ENCODE measurements at regions not wholly inside any gene's neighbourhood (a gene's known extent, or its start where the extent isn't known, plus 50 kb on each side); places are given as distances from the start of the nearest gene placed in this dataset.

DNA sequence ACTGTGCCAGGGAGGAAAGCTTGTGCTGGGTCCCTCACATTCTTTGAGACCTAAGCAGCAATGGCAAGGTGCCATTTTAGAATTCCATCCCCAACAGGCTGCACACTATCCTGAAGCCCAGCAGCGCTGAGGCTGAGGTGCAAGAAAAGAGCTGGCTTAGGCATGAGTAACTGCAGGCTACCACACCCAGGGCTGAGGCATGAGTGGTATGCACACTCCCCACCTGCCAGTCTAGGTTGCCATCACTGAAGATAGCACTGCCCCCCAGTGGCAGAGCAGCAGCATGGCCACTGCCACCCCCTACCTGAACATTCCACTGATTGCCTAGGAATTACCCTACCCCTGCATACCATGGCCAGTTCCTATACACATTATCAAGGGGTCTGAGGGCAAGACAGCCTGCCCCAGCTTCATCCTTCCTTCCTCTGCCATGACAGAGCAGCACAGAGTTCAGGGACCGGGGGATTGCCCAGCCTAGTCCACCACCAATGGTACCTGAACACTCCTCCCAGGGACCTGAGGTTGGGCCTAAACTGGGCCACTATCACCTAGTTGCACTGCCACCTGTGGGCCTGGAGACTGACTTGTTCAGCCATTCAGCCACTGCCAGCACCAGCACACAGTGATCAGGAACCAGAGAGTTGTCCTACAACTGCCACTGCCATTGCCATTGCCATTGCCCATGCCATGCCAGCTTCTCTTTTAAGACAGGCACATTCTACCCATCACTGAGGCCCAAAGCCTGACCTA, 129.8 kb downstream of the SATB1 start:
- DNase-seq (ENCODE audit: low read depth, low spot score), result no peak

GRCh38 chr3:18290157-18290556, 135.0 kb downstream of the SATB1 start:
- no peak for DNase-seq (ENCODE audit: low read depth, low spot score)

DNA sequence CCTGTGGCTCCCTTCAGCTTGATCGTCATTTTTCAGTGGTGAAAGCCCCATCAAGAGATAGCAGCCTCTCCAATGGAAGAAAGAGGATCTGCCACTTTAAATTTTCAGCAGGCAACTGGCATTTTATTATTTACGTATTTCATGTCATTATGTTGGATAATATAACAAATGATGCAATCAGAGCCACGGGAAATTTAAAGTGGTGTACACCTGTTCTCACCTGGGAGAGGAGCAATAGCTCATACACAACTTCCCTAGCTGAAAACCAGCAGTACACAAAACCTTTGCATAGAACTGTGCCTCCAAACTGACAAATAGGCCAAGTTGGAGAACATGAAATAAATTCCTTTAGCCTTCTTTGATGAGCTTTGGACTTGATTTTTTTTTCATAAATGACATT, 136.9 kb downstream of the SATB1 start:
- DNase-seq (ENCODE audit: low read depth, low spot score), result no peak

DNA sequence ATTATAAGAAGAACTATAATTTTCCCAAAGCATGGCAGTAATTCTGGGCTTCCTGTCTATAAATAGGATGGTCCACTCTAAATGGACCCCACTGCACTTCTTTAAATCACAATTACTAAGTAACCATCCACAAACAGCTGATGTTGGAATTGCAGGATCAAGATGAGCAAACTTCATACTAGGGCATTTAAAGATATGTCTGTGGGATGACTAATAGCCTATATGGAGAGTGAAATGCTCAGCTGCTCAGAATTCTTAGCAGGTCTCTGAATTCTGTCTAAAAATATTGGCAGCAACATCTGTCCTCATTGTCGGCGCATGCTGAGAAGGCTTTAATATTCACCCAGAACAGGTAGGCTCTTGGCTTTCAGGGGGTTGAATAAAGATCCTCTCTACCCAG, 140.4 kb downstream of the SATB1 start:
- DNase-seq (ENCODE audit: low read depth, low spot score), result no peak

DNA sequence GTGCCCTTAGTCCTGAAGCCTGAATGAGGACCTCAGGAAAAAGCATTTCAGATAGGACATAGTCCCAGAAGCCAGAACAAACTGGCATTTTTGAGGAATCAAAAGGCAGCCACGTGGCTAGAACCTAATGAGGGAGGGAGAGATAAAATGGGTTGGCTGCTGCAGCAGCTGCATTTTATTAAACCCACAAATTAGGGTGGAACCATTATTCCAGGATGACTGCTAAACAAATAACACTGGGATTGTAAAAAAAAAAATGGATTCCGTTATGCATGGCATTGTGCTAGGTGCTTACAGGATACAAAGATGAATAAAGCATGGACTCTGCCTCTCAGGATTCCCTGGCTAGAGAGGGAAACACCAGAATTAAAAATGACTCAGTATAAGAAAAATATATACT, 141.5 kb downstream of the SATB1 start:
- DNase-seq (ENCODE audit: low read depth, low spot score), result no peak

DNA sequence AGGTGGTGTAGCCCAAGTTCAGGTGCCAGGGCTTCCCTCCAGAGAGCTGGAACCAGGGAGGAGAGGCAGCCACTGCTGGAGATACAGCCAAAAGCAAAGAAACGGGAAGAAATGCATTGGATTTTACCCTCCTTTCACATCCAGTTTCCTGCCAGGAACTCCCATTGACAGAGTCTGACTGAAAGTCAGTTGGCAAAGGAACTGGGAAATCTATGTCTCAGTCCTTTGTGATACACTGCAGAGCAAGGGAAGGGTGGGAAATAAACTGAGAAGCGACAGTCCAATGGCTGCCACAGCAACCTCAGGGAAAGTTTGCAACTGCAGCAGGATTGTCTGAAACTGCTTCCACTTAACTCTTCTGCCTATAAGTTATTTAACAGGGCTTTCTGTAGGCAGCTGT, 142.6 kb downstream of the SATB1 start:
- no peak for DNase-seq (ENCODE audit: low read depth, low spot score)

DNA sequence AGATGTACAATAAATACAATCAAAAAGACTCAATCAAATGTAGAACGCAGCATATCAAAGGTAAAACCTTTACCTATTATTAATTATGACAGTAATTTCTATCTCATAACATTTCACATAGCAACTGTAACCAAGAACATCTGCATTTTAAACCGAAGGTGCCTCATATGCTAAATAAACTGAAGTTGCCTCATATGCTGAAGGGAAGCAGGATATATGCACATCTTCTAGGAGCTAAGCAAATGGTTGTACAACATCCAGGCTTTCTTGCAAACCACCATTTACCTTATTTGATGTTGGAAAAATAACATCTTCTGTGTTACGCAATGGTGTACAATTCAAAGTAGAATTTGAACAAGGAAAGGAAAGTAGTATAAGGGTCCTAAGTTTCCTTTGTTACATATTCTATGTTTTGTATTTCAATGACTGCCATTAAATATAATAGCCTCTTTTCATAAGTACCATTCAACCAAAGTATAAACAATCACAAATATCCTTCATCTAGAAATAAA, 145.9 kb downstream of the SATB1 start:
- DNase-seq (ENCODE audit: low read depth, low spot score), result no peak

GRCh38 chr3:18264853-18265252, 160.3 kb downstream of the SATB1 start:
- DNase-seq (ENCODE audit: low read depth, low spot score), result no peak

DNA sequence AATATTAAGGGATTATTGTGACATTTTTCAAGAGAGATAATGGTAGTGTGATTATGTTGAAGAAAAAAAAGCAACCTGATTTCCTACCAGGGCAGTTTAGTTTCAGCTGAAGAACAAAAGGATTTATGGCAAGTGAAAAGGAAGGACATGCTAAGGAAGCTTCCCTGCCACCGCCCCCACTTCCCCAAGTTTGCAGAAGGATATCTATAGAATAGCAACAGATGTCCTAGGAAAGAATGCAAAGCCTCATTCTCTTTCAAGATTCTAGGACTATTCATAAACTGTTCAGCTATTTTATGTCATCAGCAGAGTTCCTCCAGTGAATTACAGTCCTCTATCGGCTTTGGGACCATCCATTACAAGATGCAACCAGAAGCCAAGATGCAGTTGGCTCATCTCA, 160.8 kb downstream of the SATB1 start:
- no peak for DNase-seq (ENCODE audit: low read depth, low spot score)

DNA sequence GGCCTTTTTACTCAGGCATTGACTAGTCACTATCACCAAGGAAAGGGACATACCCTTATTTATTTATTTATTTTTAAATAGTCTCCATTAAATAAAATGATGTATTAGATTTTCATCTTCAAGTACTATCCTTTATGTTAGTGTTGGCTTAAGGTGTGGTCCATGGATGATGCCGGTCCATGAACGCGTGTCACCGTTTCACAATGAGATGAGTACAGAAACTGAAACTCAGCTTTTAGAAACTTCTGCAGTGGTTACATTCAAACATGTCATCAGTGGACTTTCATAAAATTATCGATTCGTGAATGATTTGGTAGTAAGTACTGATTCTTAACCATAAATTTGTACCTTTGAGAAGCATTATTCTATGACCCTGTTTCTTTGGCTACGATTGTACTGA, 166.6 kb downstream of the SATB1 start:
- no peak for DNase-seq (ENCODE audit: low read depth, low spot score)

DNA sequence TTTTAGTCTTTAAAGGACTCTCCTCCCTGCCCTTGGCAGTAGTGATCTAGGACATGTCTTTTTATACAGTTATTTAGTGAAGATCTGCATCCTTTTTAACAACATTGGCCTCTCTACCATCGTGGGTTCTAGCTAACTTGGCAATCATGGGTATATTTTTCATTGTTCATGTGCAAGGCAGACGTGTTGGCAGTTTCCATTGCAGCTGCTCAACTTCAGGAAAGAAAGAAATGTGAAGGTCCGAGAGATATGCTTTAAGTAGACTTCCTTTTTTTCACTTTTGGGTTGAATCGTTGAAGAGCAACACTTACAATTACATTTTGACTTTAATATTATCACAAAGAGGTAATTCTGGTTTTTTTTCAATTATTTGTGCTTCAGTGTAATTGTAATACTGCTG, 172.6 kb downstream of the SATB1 start:
- DNase-seq (ENCODE audit: low read depth, low spot score), result no peak

- no peak for DNase-seq (ENCODE audit: low read depth, low spot score)
Observed at GRCh38 chr3:18250991-18251390, 174.1 kb downstream of the SATB1 start.

GRCh38 chr3:18249126-18249525, 176.0 kb downstream of the SATB1 start:
- DNase-seq (ENCODE audit: low read depth, low spot score), result no peak

DNA sequence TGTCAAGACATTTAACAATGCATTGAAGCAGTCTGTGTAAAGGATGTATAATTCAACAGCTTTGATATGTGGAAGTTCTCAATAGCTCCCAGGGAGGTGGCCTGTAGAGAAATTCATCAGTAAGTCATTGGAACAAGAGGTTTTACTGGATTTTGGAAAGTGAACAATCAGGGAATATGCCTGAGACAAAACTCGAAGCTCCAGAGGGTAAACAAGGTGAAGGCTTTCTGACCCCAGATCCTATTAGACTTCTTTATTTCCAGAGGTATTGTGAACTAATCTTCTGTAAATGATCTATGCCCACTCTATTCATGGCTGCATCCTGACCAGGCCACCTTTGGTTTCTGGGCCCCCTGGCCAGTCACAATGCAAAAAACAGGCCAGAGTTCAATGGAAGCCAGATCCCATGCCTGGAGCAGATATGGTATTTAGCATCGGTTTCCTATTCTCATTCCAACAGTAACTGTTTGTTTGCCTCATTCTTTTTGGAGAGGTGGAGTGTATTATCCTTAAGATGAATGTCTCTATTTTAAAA, 177.3 kb downstream of the SATB1 start:
- no peak for DNase-seq (ENCODE audit: low read depth, low spot score)

- DNase-seq (ENCODE audit: low read depth, low spot score), result no peak
Observed at GRCh38 chr3:18247139-18247695, 177.9 kb downstream of the SATB1 start.

GRCh38 chr3:18246336-18247060, 178.6 kb downstream of the SATB1 start:
- DNase-seq (ENCODE audit: low read depth, low spot score), result no peak

DNA sequence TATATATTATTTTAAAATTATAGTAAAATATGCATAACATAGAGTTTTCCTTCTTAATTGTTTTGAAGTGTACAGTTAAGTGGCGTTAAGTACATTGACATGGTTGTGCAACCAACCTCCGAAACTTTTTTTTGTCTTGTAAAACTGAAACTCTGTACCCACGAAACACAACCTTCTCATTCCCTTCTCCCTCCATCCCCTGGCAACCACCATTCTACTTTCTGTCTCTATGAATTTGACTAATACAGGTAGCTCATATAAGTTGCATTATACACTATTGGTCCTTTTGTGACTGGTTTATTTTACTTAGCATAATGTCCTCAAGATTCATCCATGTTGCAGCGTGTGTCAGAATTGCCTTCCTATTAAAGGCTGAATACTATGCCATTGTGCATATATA, 179.4 kb downstream of the SATB1 start:
- DNase-seq (ENCODE audit: low read depth, low spot score), result no peak

DNA sequence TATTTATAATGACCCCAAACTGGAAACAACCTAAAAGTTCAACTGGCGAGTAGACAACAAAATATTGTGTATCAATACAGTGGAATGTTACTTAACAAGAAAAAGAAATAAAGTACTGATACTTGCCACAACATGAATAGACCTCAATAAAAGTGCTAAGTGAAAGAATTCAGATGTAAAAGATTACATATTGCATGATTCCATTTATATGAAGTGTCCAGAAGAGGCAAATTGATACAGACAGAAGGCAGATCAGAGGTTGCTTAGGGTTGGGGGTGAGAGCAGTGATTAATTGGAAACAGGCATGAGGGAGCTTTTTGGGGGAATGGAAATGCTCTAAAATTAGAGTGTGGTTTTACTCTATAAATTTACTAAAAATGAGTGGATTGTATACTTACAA, 183.3 kb downstream of the SATB1 start:
- DNase-seq (ENCODE audit: low read depth, low spot score), result no peak

DNA sequence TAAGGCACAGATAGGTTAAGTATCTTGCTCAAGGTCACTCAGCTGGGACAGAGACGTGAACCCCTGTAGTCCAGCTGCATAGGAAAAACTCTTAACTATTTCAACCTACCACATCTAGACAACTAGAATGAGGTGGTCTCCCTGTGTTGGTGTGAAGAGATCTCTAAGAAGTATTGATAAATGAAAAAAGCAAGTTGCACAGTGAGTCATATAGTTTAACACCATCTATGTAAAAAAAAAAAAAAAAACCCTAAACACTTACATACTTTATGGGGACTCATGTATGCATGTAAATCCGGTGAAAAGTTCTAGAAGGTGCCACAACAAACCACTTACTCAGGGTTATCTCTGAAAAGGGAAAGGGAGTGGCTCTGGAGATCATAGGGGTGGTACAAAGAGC, 185.5 kb downstream of the SATB1 start:
- DNase-seq (ENCODE audit: low read depth, low spot score), result no peak

GRCh38 chr3:18238746-18239331, 186.3 kb downstream of the SATB1 start:
- DNase-seq (ENCODE audit: low read depth, low spot score), result no peak

DNA sequence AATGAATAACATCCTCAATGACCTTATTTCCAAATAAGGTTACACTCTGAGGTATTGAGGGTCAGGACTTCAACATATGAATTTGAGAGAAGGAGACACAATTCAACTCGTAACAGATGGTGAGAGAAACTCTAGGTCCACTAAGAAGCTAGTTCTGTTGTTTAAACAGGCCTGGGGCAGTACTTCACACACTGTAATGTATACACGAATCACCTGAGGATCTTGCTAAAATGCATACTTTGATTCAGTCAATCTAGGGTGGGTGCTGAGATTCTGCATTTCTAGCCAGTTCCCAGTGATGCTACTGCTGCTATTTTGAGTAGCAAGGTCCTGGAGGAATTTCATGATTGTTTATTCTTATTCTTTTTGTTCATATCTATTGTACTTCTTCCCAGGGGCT, 186.8 kb downstream of the SATB1 start:
- DNase-seq (ENCODE audit: low read depth, low spot score), result no peak
